GM12872 (cell line): ENCODE measurements at regions not wholly inside any gene's neighbourhood (a gene's known extent, or its start where the extent isn't known, plus 50 kb on each side); places are given as distances from the start of the nearest gene placed in this dataset.

ENCODE experiments used
- CTCF ChIP-seq: IDR thresholded peaks from 3 replicates; pipeline ENCODE4 v1.5.1; 2011; ENCODE audit warnings: low read depth, mild to moderate bottlenecking, low read length, moderate library complexity; ENCODE audit not compliant: insufficient read depth

DNA sequence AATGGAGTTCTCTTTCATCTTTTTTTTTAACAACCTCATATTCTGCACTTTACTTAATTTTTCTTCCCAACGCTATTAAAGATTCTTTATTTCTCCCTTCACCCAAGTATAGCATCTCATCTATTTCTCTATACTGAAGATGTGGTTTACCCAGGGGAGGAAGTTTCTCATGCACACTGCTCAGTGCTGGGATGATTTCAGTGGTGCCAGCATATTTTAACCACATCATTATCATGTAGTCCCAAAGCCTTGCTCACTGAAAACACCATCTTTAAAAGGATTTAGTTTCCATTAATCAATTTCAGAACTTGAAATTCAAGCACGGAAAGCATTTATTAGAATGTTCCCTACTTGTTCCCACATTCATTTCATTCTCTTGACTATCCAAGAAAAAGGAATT is 725.7 kb downstream of the USP25 start:
- no peak for TF ChIP-seq CTCF

DNA sequence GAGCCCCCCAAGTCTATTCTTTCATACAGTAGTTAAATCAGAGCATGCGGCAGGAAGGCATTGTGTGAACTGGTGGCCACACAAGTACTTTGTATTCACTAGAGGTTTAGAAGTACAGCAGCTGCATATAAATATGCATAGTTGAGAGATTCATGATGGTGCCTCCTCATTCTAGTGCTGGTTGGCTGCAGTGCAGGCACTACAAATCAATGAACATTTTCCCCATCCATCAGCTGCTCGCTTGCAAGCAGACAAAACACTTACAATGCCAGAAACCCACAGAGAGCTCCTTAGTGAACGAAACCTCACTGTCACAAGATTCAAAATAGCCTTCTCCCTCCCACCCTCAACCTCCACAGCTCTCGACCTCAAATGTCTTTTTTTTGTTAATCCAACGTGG is 726.2 kb downstream of the USP25 start:
- TF ChIP-seq CTCF: no peak

DNA sequence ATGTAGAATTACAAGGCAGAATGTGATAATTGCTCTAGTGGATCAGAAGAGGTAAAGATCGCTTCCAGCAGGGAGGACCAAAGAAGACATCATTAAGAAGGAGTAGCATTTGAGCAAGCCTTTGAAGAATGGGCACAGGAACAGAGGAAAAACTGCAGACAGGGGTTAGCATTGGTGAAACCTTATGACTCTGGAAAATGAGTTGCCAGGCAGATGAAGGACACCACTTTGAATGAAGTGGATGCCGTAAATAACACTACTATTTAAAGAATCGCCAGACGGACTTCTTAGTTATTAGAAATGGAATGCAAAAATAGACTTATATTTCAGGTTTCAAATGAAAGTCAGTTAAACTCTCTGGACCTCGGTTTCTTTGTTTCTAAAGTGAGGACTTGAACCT is 727.7 kb downstream of the USP25 start:
- no peak for TF ChIP-seq CTCF

- TF ChIP-seq CTCF: no peak
Measured at GRCh38 chr21:16460936-16461335, 731.2 kb downstream of the USP25 start.

GRCh38 chr21:16468184-16468583 is 738.4 kb downstream of the USP25 start:
- TF ChIP-seq CTCF: no peak

DNA sequence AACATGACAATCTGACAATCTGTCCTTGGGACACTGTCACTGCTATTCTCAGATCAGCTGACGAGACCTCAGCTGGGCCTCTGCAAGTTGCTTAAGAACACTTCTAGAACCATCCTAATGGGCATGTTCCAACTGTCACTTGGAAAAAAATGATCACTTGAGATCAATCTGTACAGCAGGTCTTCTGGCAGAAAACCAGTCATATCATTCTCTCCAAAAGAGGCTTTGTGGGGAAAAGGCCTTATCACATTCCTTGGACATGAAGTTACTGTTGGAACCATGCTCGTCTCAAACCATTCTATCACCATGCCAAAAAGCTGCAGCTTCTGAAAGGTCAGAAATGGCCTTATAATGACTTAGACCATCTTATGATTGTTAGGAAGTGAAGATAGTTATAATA is 744.2 kb downstream of the USP25 start:
- TF ChIP-seq CTCF: no peak

- TF ChIP-seq CTCF: no peak
Measured at GRCh38 chr21:16476056-16476825, 746.5 kb downstream of the USP25 start.

- no peak for TF ChIP-seq CTCF
Measured at GRCh38 chr21:16488042-16488441, 758.3 kb downstream of the USP25 start.
